GM18858 (cell line): ENCODE measurements at regions not wholly inside any gene's neighbourhood (a gene's known extent, or its start where the extent isn't known, plus 50 kb on each side); places are given as distances from the start of the nearest gene placed in this dataset.

Experiments
- ATAC-seq: cut with Tn5 transposase; IDR thresholded peaks from one replicate; pipeline ENCODE4 v1.9.1; 2021; ENCODE audit not compliant: unreplicated experiment

DNA sequence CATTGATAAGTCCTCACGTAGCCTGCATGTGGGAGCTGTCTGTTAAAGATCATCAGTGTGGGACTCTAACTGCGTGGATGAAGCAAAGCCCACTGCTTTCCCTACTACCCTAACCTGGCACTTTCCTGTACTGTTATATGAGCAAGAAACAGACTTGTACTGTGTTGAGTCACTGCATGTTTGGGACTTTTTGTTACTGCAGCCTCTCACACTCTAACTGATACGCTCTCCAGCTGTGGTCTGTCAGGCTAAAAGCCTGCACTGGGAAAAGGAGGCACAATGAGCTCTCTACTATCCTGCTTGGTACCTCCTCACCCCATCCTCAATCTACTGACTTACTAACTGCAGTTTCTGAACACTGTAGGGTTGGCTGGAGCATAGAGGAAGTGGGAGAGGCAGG lies 93.7 kb upstream of the PLET1 start:
- ATAC-seq = no peak

DNA sequence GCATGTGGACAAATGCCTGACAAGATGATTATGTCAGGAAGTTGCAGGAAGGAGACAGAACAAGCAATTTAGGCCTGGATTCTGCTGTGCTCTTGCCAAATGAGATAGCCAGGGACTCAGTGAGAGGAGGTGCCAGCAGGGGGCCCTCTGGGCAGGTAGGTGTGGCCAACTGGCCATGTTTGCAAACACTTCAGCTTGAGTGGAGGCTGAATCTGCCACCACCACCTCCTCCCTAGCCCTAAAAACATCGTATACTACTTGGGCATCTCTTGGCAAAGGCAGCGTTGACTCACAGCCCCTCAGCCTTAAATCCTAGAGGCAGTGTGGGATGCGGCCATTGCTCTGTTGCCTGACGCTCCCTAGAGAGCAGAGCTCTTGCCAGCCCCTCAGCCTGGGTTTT lies 95.1 kb upstream of the PLET1 start:
- ATAC-seq = no peak

DNA sequence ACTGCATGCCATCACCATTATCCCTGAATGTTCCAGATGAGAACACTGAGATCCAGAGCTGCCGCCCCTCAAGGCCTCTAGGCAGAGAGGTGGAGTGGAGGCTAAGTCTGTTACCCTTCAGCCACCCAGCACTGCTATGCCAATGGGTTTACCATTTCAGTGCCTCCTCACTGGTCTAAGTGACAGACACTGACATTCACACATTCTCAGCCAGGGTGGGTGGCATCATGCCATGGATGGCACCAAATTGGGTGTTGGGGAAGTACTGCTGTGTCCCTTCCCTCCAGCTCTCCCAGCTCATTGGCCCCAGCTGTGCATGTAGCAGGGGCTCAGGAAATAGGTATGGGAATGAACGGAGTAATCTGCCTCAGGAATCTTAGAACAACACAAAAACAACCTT lies 96.8 kb upstream of the PLET1 start:
- ATAC-seq = no peak

DNA sequence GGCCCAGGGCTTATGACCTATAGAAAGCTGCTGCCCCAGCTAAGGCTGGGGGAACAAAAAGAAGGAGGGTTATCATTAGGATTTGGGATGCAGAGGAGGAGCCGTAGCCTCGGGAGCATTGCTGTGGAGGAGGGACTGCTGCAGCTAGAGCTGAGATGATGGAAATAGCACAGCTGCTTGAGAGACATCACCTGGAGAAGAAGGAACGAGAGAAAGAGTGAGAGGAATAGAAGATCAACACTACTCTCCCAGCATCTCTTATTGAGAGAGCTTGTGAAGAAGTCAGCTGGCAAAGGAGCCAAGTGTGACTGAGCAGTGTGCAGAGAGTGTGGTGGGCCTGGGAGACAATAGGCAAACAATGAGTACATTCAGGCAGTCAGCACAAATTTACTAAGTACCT lies 100.7 kb upstream of the PLET1 start:
- ATAC-seq = no peak

DNA sequence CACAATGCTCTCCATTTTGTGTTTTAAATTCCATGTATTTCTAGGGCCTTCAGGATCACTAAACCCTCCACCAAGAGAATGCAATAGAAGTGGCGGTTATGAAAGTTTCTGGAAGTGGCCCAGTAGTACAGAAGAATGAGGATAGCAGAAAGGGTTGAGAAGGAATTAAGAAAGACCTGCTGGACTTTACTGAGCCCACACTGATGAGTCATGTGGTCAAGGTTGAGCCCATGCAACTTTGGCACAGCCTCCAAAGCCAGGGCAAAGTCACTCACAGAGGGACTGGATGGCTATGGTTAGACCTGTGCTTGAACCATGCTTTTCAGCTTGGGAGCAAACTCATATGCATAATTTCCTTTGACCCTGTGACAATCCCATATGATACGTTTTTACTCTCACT lies 102.9 kb upstream of the PLET1 start:
- ATAC-seq = no peak

DNA sequence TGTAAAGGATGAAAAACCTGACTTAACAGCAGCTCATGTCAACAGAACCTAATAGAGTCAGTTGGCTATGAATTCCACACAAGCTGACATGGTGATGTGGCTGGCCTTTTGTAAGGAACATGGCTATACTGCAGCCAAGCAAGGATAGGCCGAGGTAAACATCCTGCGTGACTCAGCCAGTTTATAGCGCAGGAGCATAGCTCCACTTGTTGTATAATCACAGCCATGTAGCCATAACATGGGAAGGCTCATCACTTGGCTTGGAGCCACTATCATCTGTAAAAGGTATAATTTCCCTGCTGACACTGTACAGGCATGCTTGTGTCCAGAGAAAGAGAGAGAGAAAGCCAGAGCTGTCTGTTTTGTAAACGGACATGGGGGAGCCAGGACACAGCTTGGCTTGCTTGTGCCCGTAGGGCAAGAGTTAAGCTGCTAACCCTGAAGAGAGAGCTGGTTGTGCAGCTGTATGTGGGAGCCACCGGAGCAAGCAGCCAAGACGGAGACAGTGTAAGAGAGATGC lies 104.4 kb upstream of the PLET1 start:
- ATAC-seq = no peak

DNA sequence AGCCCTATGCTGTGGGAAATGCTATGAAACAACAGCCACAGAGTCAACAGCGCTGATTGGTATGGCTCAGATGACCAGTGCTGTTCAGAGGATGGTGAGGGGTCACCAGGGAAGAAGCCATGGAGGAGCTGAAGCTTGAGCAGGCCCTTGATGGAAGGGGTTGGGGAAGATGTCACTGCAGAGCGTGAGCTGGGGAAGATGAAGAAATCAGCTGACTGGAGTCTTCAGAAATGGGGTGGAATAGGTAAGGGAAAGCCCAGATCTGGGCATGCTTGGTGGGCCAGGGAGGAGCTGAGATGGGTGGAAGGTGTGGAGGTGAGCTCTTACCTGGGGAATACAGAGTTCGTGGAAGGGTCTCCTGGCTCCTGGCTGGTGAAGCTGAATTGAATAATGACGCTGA lies 105.4 kb upstream of the PLET1 start:
- no peak for ATAC-seq

DNA sequence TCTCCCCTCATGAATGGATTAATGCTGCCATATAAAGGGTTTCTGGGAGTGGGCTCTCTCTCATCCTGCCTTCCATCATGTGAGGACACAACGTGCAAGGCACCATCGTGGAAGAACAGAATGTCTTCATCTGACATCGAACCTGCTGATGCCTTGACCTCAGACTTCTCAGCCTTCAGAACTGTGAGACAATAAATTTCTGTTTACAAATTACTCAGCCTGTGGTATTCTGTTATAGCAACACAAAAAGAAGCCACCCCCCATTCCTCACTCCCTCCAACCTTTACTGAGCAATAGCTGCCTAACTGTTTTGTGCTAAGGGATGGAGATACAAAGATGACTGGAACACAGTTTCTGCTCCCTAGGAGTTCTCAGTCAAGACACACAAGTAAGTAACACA lies 106.1 kb upstream of the PLET1 start:
- no peak for ATAC-seq

DNA sequence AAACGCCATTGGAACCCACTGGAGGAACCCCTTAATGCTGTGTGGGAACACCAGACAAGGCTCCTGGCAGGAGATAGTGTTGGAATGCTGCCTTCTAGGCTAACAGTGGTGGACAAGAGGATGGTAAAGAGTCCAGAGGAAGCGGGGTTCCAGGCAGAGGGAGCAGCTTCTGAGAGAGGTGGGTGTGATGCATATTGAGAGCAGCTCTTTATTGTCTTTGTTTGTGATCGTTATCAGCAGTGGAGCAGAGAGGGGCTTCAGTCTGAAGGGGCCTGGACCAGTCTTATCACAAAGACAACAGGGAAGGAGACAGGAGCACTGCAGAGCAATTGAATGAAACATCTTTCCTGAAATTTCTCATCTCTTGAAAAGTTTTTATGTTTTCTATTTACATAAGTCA lies 106.8 kb upstream of the PLET1 start:
- no peak for ATAC-seq

DNA sequence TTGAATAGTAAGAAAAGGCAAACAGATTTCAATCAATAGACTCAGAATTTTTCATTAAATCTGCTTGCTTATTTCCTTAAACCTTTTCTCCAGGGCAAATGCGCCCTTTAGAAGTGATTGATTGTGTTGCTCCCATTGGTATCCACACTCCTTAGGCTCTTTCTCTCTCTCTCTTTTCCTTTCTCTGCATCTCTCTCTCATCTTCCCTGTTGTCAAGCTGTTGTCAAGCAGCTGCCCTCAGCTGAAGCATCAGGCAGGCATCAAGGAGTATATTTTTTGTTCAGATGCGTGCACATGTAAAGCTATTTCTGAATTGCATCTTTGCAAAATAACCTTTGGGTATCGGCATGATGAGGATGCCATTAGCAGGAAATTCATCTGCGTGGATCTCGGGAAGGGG lies 107.2 kb upstream of the PLET1 start:
- ATAC-seq = no peak

DNA sequence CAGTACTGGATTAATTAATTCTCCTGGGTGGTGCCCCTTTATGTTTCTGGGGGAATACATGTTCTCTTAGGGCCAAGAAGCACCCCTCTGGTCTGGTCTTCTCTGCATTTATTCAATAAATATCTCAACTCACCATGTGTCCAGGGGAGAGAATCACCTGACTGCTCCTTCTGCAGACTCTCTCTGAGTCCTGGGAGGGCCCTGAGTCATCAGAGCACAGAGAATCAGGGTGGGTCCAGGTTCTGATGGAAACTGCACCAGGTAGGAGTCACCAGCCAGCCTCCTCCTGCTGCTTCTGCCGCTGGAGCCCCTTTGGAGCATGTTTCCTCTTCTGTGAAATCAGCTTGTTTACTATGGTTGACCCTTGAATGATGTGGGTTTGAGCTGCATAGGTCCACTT lies 107.7 kb upstream of the PLET1 start:
- no peak for ATAC-seq

DNA sequence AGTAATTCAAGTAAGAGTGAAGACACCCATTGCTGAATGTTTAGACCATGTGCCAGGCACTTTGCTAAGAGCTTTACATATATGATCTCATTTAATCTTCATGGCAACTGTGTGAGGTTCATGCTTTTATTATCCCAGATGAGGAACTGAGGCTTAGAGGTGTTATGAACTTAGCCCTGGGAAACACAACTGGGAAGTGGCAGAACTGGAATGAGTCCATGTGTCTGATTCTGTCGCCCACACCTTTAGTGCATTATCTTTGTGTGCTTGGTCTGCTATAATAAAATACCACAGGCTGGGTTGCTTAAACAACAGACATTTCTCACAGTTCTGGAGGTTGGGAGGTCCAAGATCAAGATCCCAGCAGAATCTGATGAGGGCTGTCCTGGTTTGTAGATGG lies 108.7 kb upstream of the PLET1 start:
- ATAC-seq = no peak

DNA sequence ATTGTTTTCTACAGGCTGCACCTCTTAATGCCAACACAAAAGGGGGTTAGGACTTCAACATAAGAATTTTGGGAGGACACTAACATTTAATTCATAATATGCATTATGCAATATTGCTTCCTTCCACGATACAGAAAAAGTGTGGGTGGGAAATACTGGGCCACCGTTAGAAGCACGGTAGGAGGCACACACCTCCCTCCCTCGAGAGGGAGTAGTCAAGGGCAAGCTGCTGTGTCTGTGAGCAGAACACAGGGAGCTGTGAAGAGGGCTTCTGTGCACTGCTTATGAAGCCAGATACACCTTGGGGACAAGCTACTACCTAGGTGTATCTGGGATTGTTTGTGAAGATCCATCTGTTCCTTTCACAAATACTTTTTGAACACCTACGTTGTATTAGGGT lies 109.3 kb upstream of the PLET1 start:
- no peak for ATAC-seq

DNA sequence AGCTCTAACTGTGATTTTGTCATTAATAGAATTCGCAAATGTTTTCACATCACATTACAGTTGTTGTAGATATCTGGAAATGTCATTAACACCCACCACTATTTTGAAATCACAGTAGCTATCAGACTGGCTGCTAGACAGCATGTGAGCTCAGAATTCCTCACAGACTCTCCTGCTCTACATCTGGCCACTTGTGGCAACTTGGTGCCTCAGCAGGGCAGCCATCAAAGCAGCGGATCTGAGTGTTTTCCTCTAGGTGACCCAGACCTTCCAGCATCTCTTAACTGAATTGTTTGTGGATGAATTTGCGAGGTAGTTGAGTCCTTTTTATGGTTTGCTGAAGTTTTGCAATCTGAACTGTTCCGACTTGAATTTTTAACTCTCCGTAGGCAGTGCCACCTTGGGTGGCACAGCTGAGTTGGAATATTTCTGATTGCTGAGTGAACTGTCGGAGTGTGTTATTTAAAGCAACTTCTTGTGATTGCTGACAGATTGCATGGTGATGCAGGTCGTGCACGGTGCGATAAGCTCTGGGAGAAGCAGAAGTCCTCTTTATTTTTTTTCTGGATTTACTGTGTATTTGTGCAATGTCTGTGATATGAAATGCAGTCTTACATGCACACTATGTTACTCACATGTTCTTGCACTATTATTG lies 114.0 kb upstream of the PLET1 start:
- ATAC-seq = no peak

DNA sequence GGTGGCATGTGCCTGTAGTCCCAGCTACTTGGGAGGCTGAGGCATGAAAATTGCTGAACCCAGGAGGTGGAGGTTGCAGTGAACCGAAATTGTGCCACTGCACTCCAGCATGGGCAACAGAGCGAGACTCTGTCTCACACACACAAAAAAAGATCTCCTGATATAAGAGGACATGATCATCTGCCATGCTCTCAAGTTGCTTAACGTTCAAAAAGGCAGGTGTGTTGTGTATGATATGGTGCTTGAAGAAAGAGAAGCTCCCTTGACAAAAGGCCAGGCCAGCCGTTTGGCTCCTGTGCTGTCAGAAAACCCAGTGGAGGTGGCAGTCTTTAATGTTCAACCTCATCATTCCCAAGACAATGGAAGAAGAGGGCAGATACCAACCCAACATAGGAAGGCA lies 117.3 kb upstream of the PLET1 start:
- no peak for ATAC-seq

DNA sequence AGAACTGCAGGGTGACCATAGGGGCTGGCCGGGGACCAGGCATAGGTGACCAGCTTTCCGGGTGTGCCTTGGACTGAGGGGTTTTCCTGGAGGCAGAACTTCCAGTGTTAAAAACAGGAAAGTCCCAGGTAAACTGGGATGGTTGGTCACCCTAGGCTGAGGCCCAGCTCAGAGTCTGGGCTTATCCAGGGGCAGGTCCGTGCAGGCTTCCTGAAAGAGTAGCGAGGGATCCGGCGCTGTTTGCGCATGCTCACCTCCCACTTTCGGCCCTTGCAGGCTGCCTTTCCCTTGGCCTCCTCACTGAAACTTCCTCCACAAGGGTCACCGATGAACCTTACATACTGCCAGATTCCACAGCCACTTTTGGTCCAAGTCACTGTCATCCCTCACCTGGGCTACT lies 119.8 kb upstream of the PLET1 start:
- ATAC-seq = no peak

DNA sequence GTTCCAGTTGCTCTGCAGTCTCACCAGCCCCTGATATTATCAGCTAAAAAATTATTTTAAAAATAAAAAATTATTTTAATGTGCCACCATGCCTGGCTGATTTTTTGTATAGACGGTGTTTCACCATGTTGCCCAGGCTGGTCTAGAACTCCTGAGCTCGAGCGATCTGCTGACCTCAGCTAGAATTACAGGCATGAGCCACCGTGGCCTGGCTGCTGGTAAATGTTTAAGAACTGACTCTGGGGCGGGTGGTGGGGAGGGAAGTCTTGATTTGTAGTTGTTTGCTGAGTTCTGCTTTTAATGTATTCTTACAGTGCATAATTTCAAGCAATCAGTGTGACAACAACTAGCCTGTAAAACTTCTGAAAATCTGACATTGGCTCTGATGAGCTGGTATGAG lies 120.9 kb upstream of the PLET1 start:
- no peak for ATAC-seq

DNA sequence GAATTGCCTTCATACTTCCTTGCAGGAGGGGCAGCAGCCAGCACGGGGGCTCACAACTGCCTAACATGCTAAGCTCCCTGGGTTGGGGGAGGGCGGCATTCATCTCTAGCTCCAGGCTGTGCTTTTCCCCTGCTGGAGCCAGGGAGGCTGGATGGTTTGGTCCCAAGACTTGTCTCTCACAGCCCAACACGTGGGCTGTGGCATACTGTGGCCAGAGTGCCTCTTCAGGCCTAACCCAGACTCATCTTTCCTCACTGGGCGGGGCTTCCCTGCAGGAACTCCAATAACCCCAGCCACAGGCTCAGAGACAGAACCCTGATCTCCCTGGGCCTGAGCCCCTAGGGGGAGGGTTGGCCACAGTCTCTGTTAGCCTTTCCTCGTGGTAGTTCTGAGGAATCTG lies 121.9 kb upstream of the PLET1 start:
- no peak for ATAC-seq

DNA sequence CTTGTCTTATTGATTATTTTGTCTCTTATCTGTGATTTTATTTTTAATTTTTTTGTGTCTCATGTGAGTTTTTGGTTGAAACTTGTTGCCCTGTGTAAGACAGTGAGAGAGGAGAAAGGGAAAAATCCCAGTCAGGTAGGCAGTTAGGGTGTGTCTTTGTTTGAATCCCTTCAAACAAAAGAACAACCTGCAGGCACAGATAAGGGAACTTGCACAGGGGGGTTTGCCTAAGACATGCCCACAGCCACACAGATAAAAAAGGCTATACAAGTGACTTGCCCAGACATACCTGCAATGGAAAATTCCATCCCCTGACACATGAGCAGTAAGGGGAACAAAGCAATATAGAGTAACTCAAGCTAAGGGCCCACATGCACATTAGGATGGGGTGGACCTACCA lies 127.8 kb upstream of the PLET1 start:
- ATAC-seq = no peak

DNA sequence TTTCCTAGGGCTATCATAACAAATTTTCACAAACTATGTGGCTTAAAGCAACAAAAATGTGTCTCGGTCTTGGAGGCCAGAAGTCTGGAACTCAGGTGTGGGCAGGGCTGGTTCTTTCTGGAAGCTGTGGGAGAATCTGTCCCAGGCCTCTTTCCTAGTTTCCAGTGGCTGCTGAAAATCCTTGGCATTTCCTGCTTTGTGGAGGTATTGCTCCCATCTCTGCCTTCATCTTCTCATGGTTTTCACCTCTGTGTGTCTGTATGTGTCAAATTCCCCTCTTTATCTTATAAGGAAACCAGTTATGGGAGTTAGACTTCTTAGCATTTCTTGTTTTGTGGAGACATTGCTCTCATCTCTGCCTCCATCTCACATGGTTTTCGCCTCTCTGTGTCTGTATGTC lies 130.4 kb upstream of the PLET1 start:
- ATAC-seq = no peak

DNA sequence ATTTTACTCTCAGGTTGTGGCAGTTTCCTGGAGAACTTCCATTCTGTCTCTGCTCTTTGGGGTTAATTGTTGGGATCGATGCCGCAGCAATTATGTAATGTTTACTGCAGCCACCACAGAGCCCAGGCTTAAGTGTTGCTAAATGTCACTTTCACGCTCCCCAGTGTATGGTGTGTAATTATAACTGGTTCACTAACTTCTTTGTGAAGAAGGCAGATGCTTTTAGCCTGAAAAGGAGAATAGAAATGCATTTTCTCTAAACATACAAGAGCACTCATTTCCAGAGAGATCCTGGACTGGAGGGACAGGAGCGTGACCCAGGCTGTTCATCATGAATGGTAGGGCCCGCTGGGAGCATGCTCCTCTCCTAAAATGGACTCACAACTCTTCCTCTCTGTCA lies 132.2 kb upstream of the PLET1 start:
- ATAC-seq = no peak

DNA sequence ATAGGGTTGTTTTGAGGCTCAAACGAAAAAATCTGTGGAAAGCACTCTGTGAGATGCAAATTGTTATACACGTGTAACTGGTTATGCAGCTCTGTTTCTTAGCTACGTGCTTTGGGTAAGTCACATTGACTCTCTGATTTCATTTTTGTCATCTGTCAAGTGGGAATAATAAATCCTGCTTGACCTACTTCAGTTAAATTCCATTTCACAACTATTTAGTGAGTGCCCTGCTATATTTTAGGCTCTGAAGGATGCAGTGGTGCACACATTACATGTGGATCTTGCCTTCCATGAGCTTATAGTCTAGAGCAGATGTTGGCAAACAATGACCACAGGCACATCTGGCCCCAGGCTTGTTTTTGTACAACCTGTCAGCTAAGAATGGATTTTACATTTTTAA lies 133.6 kb upstream of the PLET1 start:
- ATAC-seq = no peak

DNA sequence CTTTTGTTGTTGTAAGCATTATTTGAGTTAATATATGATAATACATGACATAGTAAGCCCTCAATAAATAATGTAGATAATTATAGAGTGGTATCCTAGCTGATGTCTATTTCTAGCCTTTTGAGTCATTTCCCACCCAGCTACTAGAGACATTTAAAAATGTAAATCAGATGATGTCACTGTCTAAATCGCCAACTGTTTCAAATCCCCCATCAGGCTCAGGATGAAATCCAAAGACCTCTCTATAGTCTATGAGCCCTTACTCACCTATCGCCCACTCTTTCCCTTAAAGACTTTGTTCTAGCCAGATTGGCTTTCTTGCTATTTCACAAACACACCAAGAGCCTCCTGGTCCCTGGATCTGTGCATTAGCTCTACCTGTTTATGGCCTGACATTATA lies 135.4 kb upstream of the PLET1 start:
- no peak for ATAC-seq
